Transverse colon (tissue), 3 donors: ENCODE measurements at regions not wholly inside any gene's neighbourhood (a gene's known extent, or its start where the extent isn't known, plus 50 kb on each side); places are given as distances from the start of the nearest gene placed in this dataset.

Experiments
- CTCF ChIP-seq, 5 experiments: fragments of 200-600 bp in 3 of 5; fragments of 450-650 bp in 2 of 5; sonication (generic) in 3 of 5; IDR thresholded peaks; 1 replicate in 2 of 5; 2 replicates in 3 of 5; pipeline ENCODE4 v1.5.1; 2016 to 2017; ENCODE audit warnings: antibody characterized with exemption in 5 of 5, inconsistent platforms in 3 of 5, mild to moderate bottlenecking in 2 of 5, moderate library complexity in 1 of 5
- POLR2A ChIP-seq: fragments of 450-650 bp; IDR thresholded peaks from one replicate; pipeline ENCODE4 v1.6.1; 2016; ENCODE audit warnings: antibody characterized with exemption, mild to moderate bottlenecking, moderate library complexity

DNA sequence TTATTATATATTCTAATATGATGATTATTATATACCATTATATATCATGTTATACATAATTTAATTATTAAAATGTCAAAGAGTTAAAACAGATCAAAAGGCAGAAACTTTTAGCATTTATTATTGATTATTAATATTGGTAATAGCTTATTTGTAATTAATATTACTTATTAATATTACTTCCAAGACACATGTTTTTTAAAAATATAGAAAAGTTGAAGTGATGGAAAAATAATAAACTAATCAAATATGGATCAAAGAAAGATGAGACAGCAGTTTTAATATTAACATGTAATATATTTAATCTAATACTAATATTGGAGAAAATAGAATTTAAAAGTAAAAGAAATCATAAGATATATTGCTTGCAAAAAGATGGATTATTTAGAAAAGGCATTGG, 154.6 kb upstream of the TAB2 start:
- TF ChIP-seq POLR2A (no peak), CTCF (IDR thresholded peaks at IDR 0.05) (no peak)
